H1 (cell line): ENCODE measurements at regions not wholly inside any gene's neighbourhood (a gene's known extent, or its start where the extent isn't known, plus 50 kb on each side); places are given as distances from the start of the nearest gene placed in this dataset.

Experiments
- EGR1 ChIP-seq: IDR thresholded peaks from 2 replicates; pipeline ENCODE4 v1.6.1; 2011; ENCODE audit warnings: low read depth, low read length, borderline replicate concordance
- EZH2 ChIP-seq: fragments of 200-600 bp; sonication (generic); IDR thresholded peaks from 2 replicates; pipeline ENCODE4 v1.7.1; 2012; ENCODE audit warnings: low read depth, mild to moderate bottlenecking, moderate library complexity, low read length, inconsistent platforms; ENCODE audit not compliant: severe bottlenecking
- HDAC6 ChIP-seq: IDR thresholded peaks from one replicate; pipeline ENCODE4 v1.7.1; 2012; ENCODE audit warnings: low read depth, mild to moderate bottlenecking, inconsistent platforms, low read length, moderate library complexity
- TAF1 ChIP-seq: IDR thresholded peaks from 2 replicates; pipeline ENCODE4 v1.6.1; 2011; ENCODE audit warnings: mild to moderate bottlenecking, low read depth, low read length
- ZNF274 ChIP-seq: IDR thresholded peaks from 2 replicates; pipeline ENCODE4 v1.7.0; 2012; ENCODE audit warnings: low read length, borderline replicate concordance; ENCODE audit errors: extremely low read depth
- TF ChIP-seq, protein P1 (sequence below): IDR thresholded peaks from 2 replicates; pipeline ENCODE4 v1.6.1; 2012; ENCODE audit warnings: inconsistent platforms

DNA sequence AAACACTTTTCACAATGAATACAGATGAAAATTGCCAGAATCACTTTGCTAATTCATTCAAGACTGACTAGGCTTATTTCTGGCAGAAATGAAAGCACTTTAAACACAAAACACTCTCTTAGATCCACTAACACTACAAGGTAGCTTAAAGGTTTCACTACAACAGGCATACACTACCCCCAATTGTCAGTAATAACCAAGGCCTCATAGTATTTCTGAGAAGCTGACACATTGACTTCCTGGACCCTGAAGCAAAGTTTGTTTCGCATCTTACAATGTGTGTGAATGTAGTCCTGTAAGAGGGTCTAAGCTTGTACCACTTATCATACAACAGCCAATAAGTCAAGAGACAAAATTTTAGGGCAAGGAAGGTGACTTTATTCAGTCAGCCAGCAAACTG, 129.9 kb upstream of the FMR1 start (continued):
- TF ChIP-seq, protein P1, sequence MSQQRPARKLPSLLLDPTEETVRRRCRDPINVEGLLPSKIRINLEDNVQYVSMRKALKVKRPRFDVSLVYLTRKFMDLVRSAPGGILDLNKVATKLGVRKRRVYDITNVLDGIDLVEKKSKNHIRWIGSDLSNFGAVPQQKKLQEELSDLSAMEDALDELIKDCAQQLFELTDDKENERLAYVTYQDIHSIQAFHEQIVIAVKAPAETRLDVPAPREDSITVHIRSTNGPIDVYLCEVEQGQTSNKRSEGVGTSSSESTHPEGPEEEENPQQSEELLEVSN = no peak
- TF ChIP-seq EZH2 (no peak), ZNF274 (no peak), HDAC6 (no peak), EGR1 (no peak), TAF1 (no peak)
- TF ChIP-seq, all 59 proteins: peak for 0
